H1 (cell line): ENCODE measurements at regions not wholly inside any gene's neighbourhood (a gene's known extent, or its start where the extent isn't known, plus 50 kb on each side); places are given as distances from the start of the nearest gene placed in this dataset.

Experiments used
- ATF3 ChIP-seq: IDR thresholded peaks from 2 replicates; pipeline ENCODE4 v1.6.1; 2011; ENCODE audit warnings: low read depth, mild to moderate bottlenecking, low read length; ENCODE audit not compliant: insufficient read depth
- CEBPB ChIP-seq: IDR thresholded peaks from 2 replicates; pipeline ENCODE4 v1.6.1; 2012; ENCODE audit warnings: low read depth, low read length
- CHD7 ChIP-seq: fragments of 300-600 bp; sonication (generic); IDR thresholded peaks from 2 replicates; pipeline ENCODE4 v1.7.1; 2012; ENCODE audit warnings: low read length, moderate library complexity, mild to moderate bottlenecking, inconsistent platforms; ENCODE audit not compliant: insufficient replicate concordance
- CREB1 ChIP-seq: IDR thresholded peaks from 2 replicates; pipeline ENCODE4 v1.6.1; 2012; ENCODE audit warnings: inconsistent platforms
- HDAC2 ChIP-seq, 2 experiments: fragments of 300-600 bp in 1 of 2; sonication (generic) in 1 of 2; IDR thresholded peaks; 2 replicates each; pipeline ENCODE4 v1.6.1; 2011 to 2012; ENCODE audit warnings: low read depth in 2 of 2, low read length in 2 of 2, mild to moderate bottlenecking in 2 of 2, moderate library complexity in 2 of 2, borderline replicate concordance in 1 of 2, inconsistent platforms in 1 of 2
- NANOG ChIP-seq: IDR thresholded peaks from 2 replicates; pipeline ENCODE4 v1.6.1; 2011; ENCODE audit warnings: low read length, low read depth, mild to moderate bottlenecking, inconsistent platforms; ENCODE audit not compliant: insufficient read depth, poor library complexity, severe bottlenecking
- RFX5 ChIP-seq: IDR thresholded peaks from 2 replicates; pipeline ENCODE4 v1.6.1; 2011; ENCODE audit warnings: low read depth, low read length, improper control_type of control experiment, borderline replicate concordance
- SIRT6 ChIP-seq: IDR thresholded peaks from one replicate; pipeline ENCODE4 v1.7.1; 2012; ENCODE audit warnings: low read length, inconsistent platforms
- SUZ12 ChIP-seq: fragments of 200-600 bp; sonication (generic); IDR thresholded peaks from 2 replicates; pipeline ENCODE4 v1.6.1; 2012; ENCODE audit warnings: mild to moderate bottlenecking, inconsistent platforms, low read length, moderate library complexity, mixed read lengths
- YY1 ChIP-seq: IDR thresholded peaks from 2 replicates; pipeline ENCODE4 v1.6.1; 2011; ENCODE audit warnings: low read depth, mild to moderate bottlenecking, low read length

- no peak for TF ChIP-seq CHD7
- TF ChIP-seq NANOG: no peak
- no peak for TF ChIP-seq HDAC2 (IDR thresholded peaks at IDR 0.05; ENCODE audit: borderline replicate concordance in 1 of 2, low read depth in 2 of 2, low read length in 2 of 2)
- no peak for TF ChIP-seq CEBPB
- no peak for TF ChIP-seq SUZ12
- no peak for TF ChIP-seq SIRT6
- TF ChIP-seq YY1: no peak
- TF ChIP-seq CREB1: no peak
- TF ChIP-seq RFX5: no peak
- TF ChIP-seq ATF3: no peak
These were observed 114.8 kb upstream of the THSD7A start (continued) for GRCh38 chr7:11946794-11947193.
